GM18868 (cell line): ENCODE measurements at regions not wholly inside any gene's neighbourhood (a gene's known extent, or its start where the extent isn't known, plus 50 kb on each side); places are given as distances from the start of the nearest gene placed in this dataset.

Experiments used
- ATAC-seq: cut with Tn5 transposase; IDR thresholded peaks from one replicate; pipeline ENCODE4 v1.9.1; 2021; ENCODE audit warnings: mild to moderate bottlenecking, moderate library complexity; ENCODE audit not compliant: unreplicated experiment

- no peak for ATAC-seq
These were observed 393.7 kb upstream of the OPRM1 start for GRCh38 chr6:153645326-153645725.

- ATAC-seq: no peak
These were observed 395.0 kb upstream of the OPRM1 start for GRCh38 chr6:153644000-153644399.

GRCh38 chr6:153634416-153634815, 404.6 kb upstream of the OPRM1 start:
- no peak for ATAC-seq

GRCh38 chr6:153625089-153625488, 414.0 kb upstream of the OPRM1 start:
- no peak for ATAC-seq

GRCh38 chr6:153624528-153624927, 414.5 kb upstream of the OPRM1 start:
- no peak for ATAC-seq

GRCh38 chr6:153623496-153623895, 415.5 kb upstream of the OPRM1 start:
- ATAC-seq: no peak

- ATAC-seq: no peak
These were observed 417.5 kb upstream of the OPRM1 start for GRCh38 chr6:153621491-153621890.

GRCh38 chr6:153621070-153621469, 418.0 kb upstream of the OPRM1 start:
- no peak for ATAC-seq

- ATAC-seq: peak; percentile 61
These were observed 420.4 kb upstream of the OPRM1 start for GRCh38 chr6:153618371-153619322.

- no peak for ATAC-seq
These were observed 422.5 kb upstream of the OPRM1 start for GRCh38 chr6:153616506-153616905.

GRCh38 chr6:153613719-153614455, 425.2 kb upstream of the OPRM1 start:
- no peak for ATAC-seq

GRCh38 chr6:153602401-153602800, 436.6 kb upstream of the OPRM1 start:
- no peak for ATAC-seq

- no peak for ATAC-seq
These were observed 439.1 kb upstream of the OPRM1 start for GRCh38 chr6:153599901-153600300.

GRCh38 chr6:153595903-153596302, 443.1 kb upstream of the OPRM1 start:
- no peak for ATAC-seq

- no peak for ATAC-seq
These were observed 444.2 kb upstream of the OPRM1 start for GRCh38 chr6:153594871-153595270.

- peak; percentile 78 for ATAC-seq
These were observed 447.9 kb upstream of the OPRM1 start for GRCh38 chr6:153591159-153591558.

- no peak for ATAC-seq
These were observed 448.6 kb upstream of the OPRM1 start for GRCh38 chr6:153590411-153590810.

GRCh38 chr6:153588330-153588729, 450.7 kb upstream of the OPRM1 start:
- no peak for ATAC-seq

GRCh38 chr6:153583685-153584084, 452.6 kb upstream of the RGS17 start:
- ATAC-seq: no peak

- ATAC-seq: no peak
These were observed 449.7 kb upstream of the RGS17 start for GRCh38 chr6:153580776-153581175.

- ATAC-seq: no peak
These were observed 444.4 kb upstream of the RGS17 start for GRCh38 chr6:153575528-153575927.

- ATAC-seq: no peak
These were observed 443.1 kb upstream of the RGS17 start for GRCh38 chr6:153574231-153574630.
